Left ventricle myocardium inferior (tissue), 1 donor: ENCODE measurements at regions not wholly inside any gene's neighbourhood (a gene's known extent, or its start where the extent isn't known, plus 50 kb on each side); places are given as distances from the start of the nearest gene placed in this dataset.
"Not testable (repeated sequence)": the region's sequence is repeated elsewhere in the genome, so short reads cannot be mapped to it uniquely, and the experiment has no call there.

Source experiments
- DNase-seq: peaks from one replicate; pipeline ENCODE4 v3.0.0-alpha.2; 2020
- H3K27ac ChIP-seq: fragments of 200-600 bp; replicated peaks from 2 replicates; pipeline ENCODE4 v1.8.0; 2021
- H3K27me3 ChIP-seq: fragments of 200-600 bp; 2 replicates; pipeline ENCODE4 v1.8.0; 2021; ENCODE audit warnings: low read depth
- H3K36me3 ChIP-seq: fragments of 200-600 bp; 2 replicates; pipeline ENCODE4 v1.8.0; 2021
- H3K4me1 ChIP-seq: fragments of 200-600 bp; 2 replicates; pipeline ENCODE4 v1.8.0; 2021
- H3K4me3 ChIP-seq: fragments of 200-600 bp; 2 replicates; pipeline ENCODE4 v1.8.0; 2021; ENCODE audit warnings: mild to moderate bottlenecking, moderate library complexity
- H3K9me3 ChIP-seq: fragments of 200-600 bp; replicated peaks from 2 replicates; pipeline ENCODE4 v1.8.0; 2021
- CTCF ChIP-seq: fragments of 200-600 bp; IDR thresholded peaks from 2 replicates; pipeline ENCODE4 v1.8.0; 2021; ENCODE audit warnings: antibody characterized with exemption, mild to moderate bottlenecking, borderline replicate concordance
- intact Hi-C: fragments of 100-400 bp; cut with micrococcal nuclease; formaldehyde crosslinking; loops from one replicate; pipeline ENCODE4 v1.11.0; 2022
- donor health status: DM: no; HTN: yes; CAD: no; lungs with severe emphysema.

GRCh38 chr6:43927532-43928210 is 157.7 kb downstream of the VEGFA start:
- H3K27me3 ChIP-seq = no peaks in the 10 kb centered on the region
- H3K4me1 ChIP-seq = no peaks in the 10 kb centered on the region
- peak; percentile 4 for DNase-seq
- H3K4me3 ChIP-seq = no peak overlapping the region
- H3K9me3 ChIP-seq = no peaks in the 10 kb centered on the region
- intact Hi-C loops = no loop called here
- no peak for TF ChIP-seq CTCF
- H3K36me3 ChIP-seq = no peaks in the 10 kb centered on the region
- no peak overlapping the region for H3K27ac ChIP-seq

GRCh38 chr6:43926634-43927531 is 156.9 kb downstream of the VEGFA start:
- Histone ChIP-seq H3K4me3 (no peak overlapping the region), H3K27ac (no peak overlapping the region), H3K36me3 (no peaks in the 10 kb centered on the region), H3K4me1 (no peaks in the 10 kb centered on the region), H3K9me3 (no peaks in the 10 kb centered on the region), H3K27me3 (no peaks in the 10 kb centered on the region)
- TF ChIP-seq CTCF = no peak
- peak; percentile 13 for DNase-seq
- intact Hi-C loops = no loop called here

- H3K36me3 ChIP-seq, H3K27me3 ChIP-seq, H3K4me1 ChIP-seq, H3K4me3 ChIP-seq, H3K27ac ChIP-seq, intact Hi-C loops, H3K9me3 ChIP-seq: not testable (repeated sequence)
- peak; percentile 7 for DNase-seq
Observed at GRCh38 chr6:43925636-43926139, 155.7 kb downstream of the VEGFA start.

- H3K4me1 ChIP-seq = no peaks in the 10 kb centered on the region
Observed at GRCh38 chr6:43924222-43924702, 154.3 kb downstream of the VEGFA start.

GRCh38 chr6:43923376-43924221 is 153.6 kb downstream of the VEGFA start:
- Histone ChIP-seq H3K4me1 (no peaks in the 10 kb centered on the region), H3K27me3 (peaks cover 7% of the 10 kb centered on the region), H3K27ac (no peak overlapping the region), H3K9me3 (no peaks in the 10 kb centered on the region), H3K36me3 (no peaks in the 10 kb centered on the region), H3K4me3 (no peak overlapping the region)
- intact Hi-C loops = no loop called here
- no peak for DNase-seq
- TF ChIP-seq CTCF = no peak

More at GRCh38 chr6:43924222-43924702, 154.3 kb downstream of the VEGFA start:
- peak; percentile 14 for DNase-seq
- intact Hi-C loops = no loop called here
- Histone ChIP-seq H3K27ac (no peak overlapping the region), H3K4me3 (no peak overlapping the region), H3K36me3 (no peaks in the 10 kb centered on the region), H3K9me3 (no peaks in the 10 kb centered on the region), H3K27me3 (peaks cover 7% of the 10 kb centered on the region)
- TF ChIP-seq CTCF = no peak
